K562 (cell line): ENCODE measurements at regions not wholly inside any gene's neighbourhood (a gene's known extent, or its start where the extent isn't known, plus 50 kb on each side); places are given as distances from the start of the nearest gene placed in this dataset.

Experiments
- CTCF ChIP-seq, 3 experiments: IDR thresholded peaks in 2 of 3; conservative IDR thresholded peaks in 1 of 3; 2 replicates each; pipeline ENCODE4 v1.5.1; 2011 to 2012; ENCODE audit warnings: low read length in 3 of 3, mild to moderate bottlenecking in 3 of 3, control low read depth in 2 of 3, improper control_type of control experiment in 1 of 3, inconsistent platforms in 1 of 3, low read depth in 1 of 3, mixed read lengths in 1 of 3, moderate library complexity in 1 of 3; ENCODE audit not compliant: insufficient read depth in 2 of 3
- EZH2 ChIP-seq: IDR thresholded peaks from 2 replicates; pipeline ENCODE4 v1.6.1; 2012; ENCODE audit warnings: low read depth, mild to moderate bottlenecking, inconsistent platforms, low read length, borderline replicate concordance
- ZNF146 ChIP-seq: IDR thresholded peaks from one replicate; pipeline ENCODE4 v1.6.1; 2018; ENCODE audit warnings: missing compliant biosample characterization; ENCODE audit not compliant: unreplicated experiment

GRCh38 chr10:30725661-30726060 lies 96.1 kb upstream of the LYZL2 start:
- TF ChIP-seq EZH2 (no peak), ZNF146 (CRISPR knock-in tag) (no peak), CTCF (IDR thresholded peaks at IDR 0.05 in 2 of 3, conservative IDR thresholded peaks at IDR 0.05 in 1 of 3; ENCODE audit: insufficient read depth in 2 of 3, low read depth in 1 of 3, low read length in 3 of 3) (no peak)
